Neural cell (in vitro differentiated cells): ENCODE measurements at regions not wholly inside any gene's neighbourhood (a gene's known extent, or its start where the extent isn't known, plus 50 kb on each side); places are given as distances from the start of the nearest gene placed in this dataset.

ENCODE experiments used
- H2AFZ ChIP-seq: fragments of 200-600, 300-800 bp; sonication (generic), shearing (Covaris generic); 2 replicates; pipeline ENCODE4 v1.6.0; 2014; ENCODE audit warnings: low read depth, mild to moderate bottlenecking, antibody characterized with exemption, low read length, moderate library complexity
- H3F3A ChIP-seq: fragments of 200-600 bp; shearing (Covaris generic); 2 replicates; pipeline ENCODE4 v1.6.1; 2016; ENCODE audit warnings: mild to moderate bottlenecking, moderate library complexity, mixed read lengths, antibody characterized with exemption, low read length; ENCODE audit not compliant: insufficient read depth, poor library complexity, severe bottlenecking
- H3K27ac ChIP-seq: fragments of 200-600, 300-800 bp; sonication (generic), shearing (Covaris generic); 2 replicates; pipeline ENCODE4 v1.5.1; 2014; ENCODE audit warnings: mild to moderate bottlenecking, low read length, moderate library complexity
- H3K27me3 ChIP-seq: fragments of 300-800, 200-600 bp; sonication (generic), shearing (Covaris generic); 2 replicates; pipeline ENCODE4 v1.6.0; 2014; ENCODE audit warnings: mild to moderate bottlenecking, low read depth, low read length, moderate library complexity; ENCODE audit not compliant: insufficient read depth
- H3K36me3 ChIP-seq: fragments of 300-800, 200-600 bp; sonication (generic), shearing (Covaris generic); 2 replicates; pipeline ENCODE4 v1.5.1; 2014; ENCODE audit warnings: mild to moderate bottlenecking, antibody characterized with exemption, low read length, moderate library complexity; ENCODE audit not compliant: insufficient read depth
- H3K4me2 ChIP-seq: fragments of 300-800, 200-600 bp; sonication (generic), shearing (Covaris generic); 2 replicates; pipeline ENCODE4 v1.6.0; 2014; ENCODE audit warnings: mild to moderate bottlenecking, low read length
- H3K4me3 ChIP-seq: fragments of 300-800, 200-600 bp; sonication (generic), shearing (Covaris generic); 2 replicates; pipeline ENCODE4 v1.5.1; 2014; ENCODE audit warnings: mild to moderate bottlenecking, low read length, moderate library complexity
- H3K79me2 ChIP-seq: fragments of 200-600 bp; shearing (Covaris generic); replicated peaks from 2 replicates; pipeline ENCODE4 v1.6.0; 2014; ENCODE audit warnings: mild to moderate bottlenecking, low read length, moderate library complexity; ENCODE audit not compliant: insufficient read depth
- H3K9ac ChIP-seq: fragments of 300-800, 200-600 bp; sonication (generic), shearing (Covaris generic); 2 replicates; pipeline ENCODE4 v1.6.1; 2016; ENCODE audit warnings: mild to moderate bottlenecking, low read length, mixed read lengths
- H3K9me2 ChIP-seq: fragments of 200-600 bp; shearing (Covaris generic); 2 replicates; pipeline ENCODE4 v1.6.1; 2016; ENCODE audit warnings: mild to moderate bottlenecking, low read length, mixed read lengths; ENCODE audit not compliant: insufficient read depth
- H3K9me3 ChIP-seq: fragments of 200-600, 300-800 bp; sonication (generic), shearing (Covaris generic); 2 replicates; pipeline ENCODE4 v1.6.1; 2016; ENCODE audit warnings: mild to moderate bottlenecking, mixed run types, low read length, moderate library complexity, mixed read lengths
- H4K20me1 ChIP-seq: fragments of 200-600 bp; shearing (Covaris generic); 2 replicates; pipeline ENCODE4 v1.6.1; 2016; ENCODE audit warnings: mild to moderate bottlenecking, mixed run types; ENCODE audit not compliant: insufficient read depth
- EP300 ChIP-seq: fragments of 450-650 bp; conservative IDR thresholded peaks from 2 replicates; pipeline ENCODE4 v1.6.1; 2014; ENCODE audit warnings: antibody characterized with exemption, mild to moderate bottlenecking, moderate library complexity; ENCODE audit not compliant: poor library complexity, severe bottlenecking
- EZH2 ChIP-seq: fragments of 200-600, 300-800 bp; shearing (Covaris generic), sonication (generic); IDR thresholded peaks from 2 replicates; pipeline ENCODE4 v1.6.1; 2014; ENCODE audit warnings: antibody characterized with exemption, low read length, borderline replicate concordance, mild to moderate bottlenecking; ENCODE audit not compliant: insufficient read depth, poor library complexity, severe bottlenecking
- MXI1 ChIP-seq: fragments of 450-650 bp; conservative IDR thresholded peaks from 2 replicates; pipeline ENCODE4 v1.6.1; 2014; ENCODE audit warnings: antibody characterized with exemption, mild to moderate bottlenecking; ENCODE audit not compliant: poor library complexity, severe bottlenecking
- POLR2AphosphoS5 ChIP-seq: IDR thresholded peaks from 2 replicates; pipeline ENCODE4 v1.6.1; 2012
- RAD21 ChIP-seq: fragments of 450-650 bp; conservative IDR thresholded peaks from 2 replicates; pipeline ENCODE4 v1.6.1; 2014; ENCODE audit warnings: antibody characterized with exemption, mild to moderate bottlenecking, moderate library complexity
- SMC3 ChIP-seq: fragments of 450-650 bp; conservative IDR thresholded peaks from 2 replicates; pipeline ENCODE4 v1.6.1; 2014; ENCODE audit warnings: antibody characterized with exemption, mild to moderate bottlenecking, moderate library complexity; ENCODE audit not compliant: poor library complexity
- TAF1 ChIP-seq: IDR thresholded peaks from 2 replicates; pipeline ENCODE4 v1.6.1; 2012; ENCODE audit warnings: low read depth
- TF ChIP-seq, protein P1 (sequence below): fragments of 450-650 bp; IDR thresholded peaks from 2 replicates; pipeline ENCODE4 v1.5.1; 2014; ENCODE audit warnings: antibody characterized with exemption, mild to moderate bottlenecking, moderate library complexity; ENCODE audit not compliant: poor library complexity, severe bottlenecking
- TF ChIP-seq, protein P2 (sequence below): IDR thresholded peaks from 2 replicates; pipeline ENCODE4 v1.6.1; 2012; ENCODE audit warnings: borderline replicate concordance

DNA sequence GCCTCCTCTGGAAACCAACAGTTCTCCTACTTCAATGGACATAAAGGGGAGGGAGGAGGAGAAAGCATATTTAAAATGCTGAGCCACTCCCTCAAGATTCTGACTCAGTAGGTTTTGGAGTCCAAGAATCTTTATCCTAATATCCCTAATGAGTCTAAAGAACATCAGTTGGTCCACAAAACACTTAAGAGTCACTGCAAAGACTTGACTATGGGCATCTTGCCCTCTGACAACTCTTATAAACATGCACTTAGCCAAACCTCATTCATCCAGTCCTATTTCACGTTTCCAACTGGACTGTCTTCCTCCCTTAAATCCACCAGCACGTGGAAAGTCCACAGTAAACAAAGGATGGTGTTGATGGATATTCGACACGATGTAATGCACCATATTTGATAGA is 172.5 kb downstream of the FAM114A2 start:
- no peak for TF ChIP-seq TAF1
- no peak for TF ChIP-seq POLR2AphosphoS5
- TF ChIP-seq, protein P1, sequence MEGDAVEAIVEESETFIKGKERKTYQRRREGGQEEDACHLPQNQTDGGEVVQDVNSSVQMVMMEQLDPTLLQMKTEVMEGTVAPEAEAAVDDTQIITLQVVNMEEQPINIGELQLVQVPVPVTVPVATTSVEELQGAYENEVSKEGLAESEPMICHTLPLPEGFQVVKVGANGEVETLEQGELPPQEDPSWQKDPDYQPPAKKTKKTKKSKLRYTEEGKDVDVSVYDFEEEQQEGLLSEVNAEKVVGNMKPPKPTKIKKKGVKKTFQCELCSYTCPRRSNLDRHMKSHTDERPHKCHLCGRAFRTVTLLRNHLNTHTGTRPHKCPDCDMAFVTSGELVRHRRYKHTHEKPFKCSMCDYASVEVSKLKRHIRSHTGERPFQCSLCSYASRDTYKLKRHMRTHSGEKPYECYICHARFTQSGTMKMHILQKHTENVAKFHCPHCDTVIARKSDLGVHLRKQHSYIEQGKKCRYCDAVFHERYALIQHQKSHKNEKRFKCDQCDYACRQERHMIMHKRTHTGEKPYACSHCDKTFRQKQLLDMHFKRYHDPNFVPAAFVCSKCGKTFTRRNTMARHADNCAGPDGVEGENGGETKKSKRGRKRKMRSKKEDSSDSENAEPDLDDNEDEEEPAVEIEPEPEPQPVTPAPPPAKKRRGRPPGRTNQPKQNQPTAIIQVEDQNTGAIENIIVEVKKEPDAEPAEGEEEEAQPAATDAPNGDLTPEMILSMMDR, result no peak
- TF ChIP-seq EP300, result no peak
- TF ChIP-seq MXI1, result no peak
- no peak for TF ChIP-seq RAD21
- no peak for TF ChIP-seq EZH2
- no peak for TF ChIP-seq SMC3
- TF ChIP-seq, protein P2, sequence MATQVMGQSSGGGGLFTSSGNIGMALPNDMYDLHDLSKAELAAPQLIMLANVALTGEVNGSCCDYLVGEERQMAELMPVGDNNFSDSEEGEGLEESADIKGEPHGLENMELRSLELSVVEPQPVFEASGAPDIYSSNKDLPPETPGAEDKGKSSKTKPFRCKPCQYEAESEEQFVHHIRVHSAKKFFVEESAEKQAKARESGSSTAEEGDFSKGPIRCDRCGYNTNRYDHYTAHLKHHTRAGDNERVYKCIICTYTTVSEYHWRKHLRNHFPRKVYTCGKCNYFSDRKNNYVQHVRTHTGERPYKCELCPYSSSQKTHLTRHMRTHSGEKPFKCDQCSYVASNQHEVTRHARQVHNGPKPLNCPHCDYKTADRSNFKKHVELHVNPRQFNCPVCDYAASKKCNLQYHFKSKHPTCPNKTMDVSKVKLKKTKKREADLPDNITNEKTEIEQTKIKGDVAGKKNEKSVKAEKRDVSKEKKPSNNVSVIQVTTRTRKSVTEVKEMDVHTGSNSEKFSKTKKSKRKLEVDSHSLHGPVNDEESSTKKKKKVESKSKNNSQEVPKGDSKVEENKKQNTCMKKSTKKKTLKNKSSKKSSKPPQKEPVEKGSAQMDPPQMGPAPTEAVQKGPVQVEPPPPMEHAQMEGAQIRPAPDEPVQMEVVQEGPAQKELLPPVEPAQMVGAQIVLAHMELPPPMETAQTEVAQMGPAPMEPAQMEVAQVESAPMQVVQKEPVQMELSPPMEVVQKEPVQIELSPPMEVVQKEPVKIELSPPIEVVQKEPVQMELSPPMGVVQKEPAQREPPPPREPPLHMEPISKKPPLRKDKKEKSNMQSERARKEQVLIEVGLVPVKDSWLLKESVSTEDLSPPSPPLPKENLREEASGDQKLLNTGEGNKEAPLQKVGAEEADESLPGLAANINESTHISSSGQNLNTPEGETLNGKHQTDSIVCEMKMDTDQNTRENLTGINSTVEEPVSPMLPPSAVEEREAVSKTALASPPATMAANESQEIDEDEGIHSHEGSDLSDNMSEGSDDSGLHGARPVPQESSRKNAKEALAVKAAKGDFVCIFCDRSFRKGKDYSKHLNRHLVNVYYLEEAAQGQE, result no peak
- Histone ChIP-seq H3K9me2 (no peaks in the 10 kb centered on the region), H3K4me2 (no peak overlapping the region), H3K9ac (no peak overlapping the region), H3K79me2 (no peaks in the 10 kb centered on the region), H3K27ac (no peak overlapping the region), H3F3A (no peaks in the 10 kb centered on the region), H3K27me3 (no peaks in the 10 kb centered on the region), H3K36me3 (no peaks in the 10 kb centered on the region), H4K20me1 (no peaks in the 10 kb centered on the region), H3K9me3 (no peaks in the 10 kb centered on the region), H2AFZ (no peak overlapping the region), H3K4me3 (no peak overlapping the region)

DNA sequence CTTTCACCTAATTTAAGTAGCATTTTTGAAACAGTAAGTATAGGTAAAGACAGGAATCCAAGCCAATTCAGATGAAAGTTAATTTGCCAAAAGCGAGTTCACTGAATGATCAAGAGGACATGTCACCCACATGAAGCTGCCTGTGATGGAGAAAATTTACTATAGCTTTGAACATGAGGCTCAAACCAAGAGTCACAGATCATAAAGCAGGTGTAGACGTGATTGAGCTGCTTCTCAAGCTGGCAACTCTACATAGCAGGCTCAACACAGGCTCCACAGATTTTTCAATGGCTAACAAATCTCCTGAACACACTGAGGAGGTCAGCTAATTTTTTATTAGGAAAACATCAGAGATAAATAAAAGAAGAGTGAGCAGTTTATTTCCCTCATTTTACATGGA is 173.7 kb downstream of the FAM114A2 start:
- H3F3A ChIP-seq, result no peaks in the 10 kb centered on the region

More for the DNA sequence above, 173.7 kb downstream of the FAM114A2 start:
- Histone ChIP-seq H3K79me2 (no peaks in the 10 kb centered on the region), H2AFZ (no peak overlapping the region), H3K9me3 (no peaks in the 10 kb centered on the region), H3K9me2 (no peaks in the 10 kb centered on the region), H3K4me2 (no peak overlapping the region), H3K36me3 (no peaks in the 10 kb centered on the region), H3K4me3 (no peak overlapping the region), H4K20me1 (no peaks in the 10 kb centered on the region), H3K9ac (no peak overlapping the region), H3K27me3 (no peaks in the 10 kb centered on the region), H3K27ac (no peak overlapping the region)
- TF ChIP-seq, protein P2, result no peak
- TF ChIP-seq EZH2, result no peak
- no peak for TF ChIP-seq RAD21
- no peak for TF ChIP-seq TAF1
- no peak for TF ChIP-seq MXI1
- TF ChIP-seq POLR2AphosphoS5, result no peak
- TF ChIP-seq SMC3, result no peak
